Activated CD4-positive, alpha-beta memory T cell treated with anti-CD3 and anti-CD28 coated beads for 36 hours (primary cell): ENCODE measurements at regions not wholly inside any gene's neighbourhood (a gene's known extent, or its start where the extent isn't known, plus 50 kb on each side); places are given as distances from the start of the nearest gene placed in this dataset.
"Not testable (repeated sequence)": the region's sequence is repeated elsewhere in the genome, so short reads cannot be mapped to it uniquely, and the experiment has no call there.

Experiments used
- CTCF ChIA-PET: fragments of 350-600 bp; sonication (Branson Sonifier 250); formaldehyde crosslinking; loops from one replicate; lab custom pipeline; 2021; ENCODE audit warnings: antibody characterized with exemption, inconsistent platforms; lab: Charles Lee
- POLR2A ChIA-PET: fragments of 350-600 bp; sonication (Branson Sonifier 250); formaldehyde crosslinking; loops from one replicate; lab custom pipeline; 2021; ENCODE audit warnings: antibody characterized with exemption; lab: Charles Lee
- DNase-seq: peaks from one replicate; pipeline ENCODE4 v3.0.0-alpha.2; 2020
- H3K27ac Mint-ChIP-seq: one replicate; pipeline ENCODE4 v1.8.0; 2021; ENCODE audit warnings: mixed read lengths
- H3K27me3 Mint-ChIP-seq: one replicate; pipeline ENCODE4 v1.8.0; 2021; ENCODE audit warnings: mixed read lengths
- H3K36me3 Mint-ChIP-seq: one replicate; pipeline ENCODE4 v1.8.0; 2021; ENCODE audit warnings: mixed read lengths
- H3K4me1 Mint-ChIP-seq: one replicate; pipeline ENCODE4 v1.8.0; 2021; ENCODE audit warnings: low read depth, mixed read lengths
- H3K4me3 Mint-ChIP-seq: one replicate; pipeline ENCODE4 v1.8.0; 2021; ENCODE audit warnings: mild to moderate bottlenecking, mixed read lengths
- H3K9me3 Mint-ChIP-seq: one replicate; pipeline ENCODE4 v1.8.0; 2021; ENCODE audit warnings: mixed read lengths
- intact Hi-C: fragments of 100-400 bp; cut with micrococcal nuclease; formaldehyde crosslinking; loops from one replicate; pipeline ENCODE4 v1.15.1; 2023

GRCh38 chrX:110472265-110472664, 113.6 kb downstream of the RTL9 start:
- H3K9me3 Mint-ChIP-seq, result no peaks in the 10 kb centered on the region

GRCh38 chrX:110477593-110478228, 119.1 kb downstream of the RTL9 start:
- POLR2A ChIA-PET, result no interaction called here

More at GRCh38 chrX:110472265-110472664, 113.6 kb downstream of the RTL9 start:
- no peak overlapping the region for H3K27ac Mint-ChIP-seq
- no peaks in the 10 kb centered on the region for H3K4me1 Mint-ChIP-seq
- H3K36me3 Mint-ChIP-seq, result no peaks in the 10 kb centered on the region
- CTCF ChIA-PET, result no interaction called here
- H3K4me3 Mint-ChIP-seq, result no peak overlapping the region
- POLR2A ChIA-PET, result no interaction called here
- intact Hi-C loops, result no loop called here
- DNase-seq, result no peak
- H3K27me3 Mint-ChIP-seq, result no peaks in the 10 kb centered on the region

GRCh38 chrX:110491846-110492620, 133.4 kb downstream of the RTL9 start:
- Mint-ChIP-seq H3K9me3 (no peaks in the 10 kb centered on the region), H3K36me3 (no peaks in the 10 kb centered on the region), H3K27ac (no peak overlapping the region), H3K4me1 (no peaks in the 10 kb centered on the region), H3K4me3 (no peak overlapping the region), H3K27me3 (peaks cover 6% of the 10 kb centered on the region)
- ChIA-PET CTCF (no interaction called here), POLR2A (no interaction called here)
- intact Hi-C loops, result no loop called here
- DNase-seq, result no peak

More at GRCh38 chrX:110477593-110478228, 119.1 kb downstream of the RTL9 start:
- CTCF ChIA-PET, result no interaction called here
- peaks cover 2% of the 10 kb centered on the region for H3K27me3 Mint-ChIP-seq
- no peak overlapping the region for H3K4me3 Mint-ChIP-seq
- no peaks in the 10 kb centered on the region for H3K9me3 Mint-ChIP-seq
- H3K36me3 Mint-ChIP-seq, result no peaks in the 10 kb centered on the region
- no peak for DNase-seq
- H3K27ac Mint-ChIP-seq, result no peak overlapping the region
- intact Hi-C loops, result no loop called here
- no peaks in the 10 kb centered on the region for H3K4me1 Mint-ChIP-seq

DNA sequence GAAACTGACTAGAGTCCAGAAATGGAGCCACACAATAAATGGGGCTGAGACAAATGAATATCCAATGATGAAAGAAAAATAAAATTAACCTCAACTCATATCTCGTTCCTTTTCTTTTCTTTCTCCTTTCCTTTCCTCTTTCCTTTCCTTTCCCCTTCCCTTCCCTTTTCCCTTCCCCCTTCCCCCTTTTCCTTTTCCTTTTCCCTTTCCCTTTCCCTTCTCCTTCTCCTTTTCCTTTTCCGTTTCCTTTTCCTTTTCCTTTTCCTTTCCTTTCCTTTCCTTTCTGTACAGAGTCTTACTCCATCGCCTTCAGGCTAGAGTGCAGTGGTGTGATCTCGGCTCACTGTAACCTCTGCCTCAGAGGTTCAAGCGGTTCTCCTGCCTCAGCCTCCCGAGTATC, 146.3 kb downstream of the RTL9 start:
- no peaks in the 10 kb centered on the region for H3K4me1 Mint-ChIP-seq

DNA sequence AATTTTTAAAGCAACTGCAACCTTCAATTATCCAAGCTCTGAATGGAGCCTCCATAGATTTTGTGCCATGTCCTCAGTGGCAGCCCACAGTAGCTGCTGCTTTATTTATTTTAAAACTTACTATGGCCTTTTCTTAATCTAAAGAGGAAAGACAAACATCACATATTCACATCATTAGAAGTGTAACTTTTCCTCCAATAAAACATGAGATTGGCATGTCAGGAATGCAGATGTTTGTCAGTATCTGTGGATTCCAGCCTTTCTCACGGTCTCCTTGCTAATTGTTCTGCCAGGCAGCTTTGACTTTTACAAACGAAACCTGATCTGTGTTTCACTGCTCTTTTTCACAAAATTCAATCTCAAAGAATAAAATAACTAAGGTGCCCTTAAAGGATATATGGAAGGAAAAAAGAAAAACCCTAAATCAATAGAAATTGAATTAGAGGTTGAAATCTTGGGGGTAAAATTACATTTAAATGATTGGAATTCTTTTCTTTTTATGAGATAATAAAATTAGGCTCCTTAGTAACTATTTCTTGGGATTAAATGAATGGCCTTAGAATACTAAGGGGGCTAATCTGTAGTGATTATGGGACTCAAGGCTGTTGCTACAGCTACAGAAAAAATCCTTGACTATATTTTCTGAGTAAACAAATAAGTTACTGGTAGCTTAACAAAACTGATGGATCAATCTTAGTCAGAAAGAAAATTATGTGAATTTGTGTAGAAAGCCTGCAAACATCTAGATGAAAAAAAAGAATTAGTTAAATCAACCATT, 151.3 kb downstream of the RTL9 start:
- DNase-seq, result no peak
- POLR2A ChIA-PET, result no interaction called here
- Mint-ChIP-seq H3K27me3 (no peaks in the 10 kb centered on the region), H3K27ac (no peak overlapping the region), H3K9me3 (no peaks in the 10 kb centered on the region), H3K4me1 (no peaks in the 10 kb centered on the region), H3K36me3 (no peaks in the 10 kb centered on the region), H3K4me3 (no peak overlapping the region)
- intact Hi-C loops, result no loop called here
- CTCF ChIA-PET, result no interaction called here

More for the DNA sequence above, 146.3 kb downstream of the RTL9 start:
- Mint-ChIP-seq H3K4me3 (no peak overlapping the region), H3K9me3 (no peaks in the 10 kb centered on the region), H3K27ac (no peak overlapping the region), H3K36me3 (no peaks in the 10 kb centered on the region), H3K27me3 (no peaks in the 10 kb centered on the region)
- intact Hi-C loops, result no loop called here
- DNase-seq, result no peak
- ChIA-PET POLR2A (no interaction called here), CTCF (no interaction called here)

- CTCF ChIA-PET, result no interaction called here
- Mint-ChIP-seq H3K36me3 (no peaks in the 10 kb centered on the region), H3K27me3 (no peaks in the 10 kb centered on the region), H3K4me1 (no peaks in the 10 kb centered on the region), H3K9me3 (no peaks in the 10 kb centered on the region), H3K4me3 (no peak overlapping the region), H3K27ac (no peak overlapping the region)
- DNase-seq, result no peak
- intact Hi-C loops, result no loop called here
- POLR2A ChIA-PET, result no interaction called here
These were observed 152.6 kb downstream of the RTL9 start for GRCh38 chrX:110511238-110511637.

GRCh38 chrX:110512341-110512740, 153.7 kb downstream of the RTL9 start:
- no peak for DNase-seq
- H3K27me3 Mint-ChIP-seq, result no peaks in the 10 kb centered on the region
- intact Hi-C loops, result no loop called here
- H3K27ac Mint-ChIP-seq, result no peak overlapping the region
- H3K36me3 Mint-ChIP-seq, result no peaks in the 10 kb centered on the region
- ChIA-PET CTCF (no interaction called here), POLR2A (no interaction called here)
- H3K4me3 Mint-ChIP-seq, result no peak overlapping the region
- no peaks in the 10 kb centered on the region for H3K9me3 Mint-ChIP-seq
- H3K4me1 Mint-ChIP-seq, result no peaks in the 10 kb centered on the region

DNA sequence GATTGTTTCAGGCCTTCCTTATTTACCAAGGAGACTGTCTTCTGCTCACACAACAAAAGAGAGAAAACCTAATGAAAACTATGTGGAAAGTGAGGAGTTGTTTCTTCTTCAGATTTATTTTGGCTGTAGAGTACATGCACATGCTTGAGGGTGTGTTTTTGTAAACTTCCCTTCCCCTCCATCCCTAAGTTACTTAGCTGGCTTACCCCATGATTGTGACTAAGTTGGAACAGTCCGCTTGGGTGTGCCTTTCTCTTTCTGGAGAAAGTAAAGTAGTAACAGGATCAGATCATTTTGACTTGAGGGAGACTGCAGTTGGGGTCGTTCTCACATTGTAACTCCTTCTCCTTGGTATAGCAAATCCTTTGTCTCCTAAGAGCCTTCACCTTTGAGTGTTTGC, 155.9 kb downstream of the RTL9 start:
- Mint-ChIP-seq H3K4me1 (no peaks in the 10 kb centered on the region), H3K9me3 (no peaks in the 10 kb centered on the region), H3K36me3 (no peaks in the 10 kb centered on the region), H3K27ac (no peak overlapping the region), H3K27me3 (no peaks in the 10 kb centered on the region), H3K4me3 (no peak overlapping the region)
- DNase-seq, result no peak
- CTCF ChIA-PET, result no interaction called here
- intact Hi-C loops, result no loop called here
- POLR2A ChIA-PET, result no interaction called here

GRCh38 chrX:110519501-110519900, 160.9 kb downstream of the RTL9 start:
- H3K9me3 Mint-ChIP-seq, result no peaks in the 10 kb centered on the region
- CTCF ChIA-PET, result no interaction called here
- no peaks in the 10 kb centered on the region for H3K36me3 Mint-ChIP-seq
- H3K4me1 Mint-ChIP-seq, result no peaks in the 10 kb centered on the region
- H3K27ac Mint-ChIP-seq, result no peak overlapping the region
- H3K4me3 Mint-ChIP-seq, result no peak overlapping the region
- DNase-seq, result no peak
- H3K27me3 Mint-ChIP-seq, result no peaks in the 10 kb centered on the region
- POLR2A ChIA-PET, result no interaction called here
- intact Hi-C loops, result no loop called here

DNA sequence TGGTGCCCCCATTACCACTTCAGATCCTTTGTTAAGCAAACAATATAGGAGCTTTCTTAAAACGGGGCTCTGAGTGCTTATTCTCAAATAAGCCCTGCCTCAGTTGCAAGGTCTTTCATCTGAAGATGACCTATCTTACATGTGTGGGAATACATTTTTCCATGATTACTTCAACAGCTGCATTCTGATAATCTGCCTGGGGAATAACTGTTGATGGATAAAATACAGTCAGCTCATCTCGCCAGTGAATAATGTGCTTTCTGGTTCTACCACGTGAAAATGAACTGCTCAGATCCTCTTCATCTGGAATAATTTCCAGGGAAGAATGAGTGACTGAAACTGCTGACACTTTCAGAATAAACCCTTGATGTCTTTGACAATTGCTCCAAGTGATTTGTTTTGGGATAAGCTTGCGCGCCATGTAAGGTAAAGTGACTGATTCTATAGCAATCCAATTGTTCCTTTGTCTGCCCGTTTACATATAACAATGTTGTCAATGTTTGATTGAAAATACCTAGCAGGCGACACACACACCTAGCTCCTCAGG, 161.3 kb downstream of the RTL9 start:
- POLR2A ChIA-PET, result no interaction called here
- Mint-ChIP-seq H3K27me3 (no peaks in the 10 kb centered on the region), H3K27ac (no peak overlapping the region), H3K36me3 (no peaks in the 10 kb centered on the region), H3K9me3 (no peaks in the 10 kb centered on the region), H3K4me1 (no peaks in the 10 kb centered on the region), H3K4me3 (no peak overlapping the region)
- intact Hi-C loops, result no loop called here
- CTCF ChIA-PET, result no interaction called here
- DNase-seq, result no peak

- H3K36me3 Mint-ChIP-seq, DNase-seq, H3K4me3 Mint-ChIP-seq, H3K27ac Mint-ChIP-seq, POLR2A ChIA-PET, H3K9me3 Mint-ChIP-seq, H3K4me1 Mint-ChIP-seq, intact Hi-C loops, H3K27me3 Mint-ChIP-seq, CTCF ChIA-PET: not testable (repeated sequence)
These were observed 162.0 kb downstream of the RTL9 start for GRCh38 chrX:110520652-110521051.

DNA sequence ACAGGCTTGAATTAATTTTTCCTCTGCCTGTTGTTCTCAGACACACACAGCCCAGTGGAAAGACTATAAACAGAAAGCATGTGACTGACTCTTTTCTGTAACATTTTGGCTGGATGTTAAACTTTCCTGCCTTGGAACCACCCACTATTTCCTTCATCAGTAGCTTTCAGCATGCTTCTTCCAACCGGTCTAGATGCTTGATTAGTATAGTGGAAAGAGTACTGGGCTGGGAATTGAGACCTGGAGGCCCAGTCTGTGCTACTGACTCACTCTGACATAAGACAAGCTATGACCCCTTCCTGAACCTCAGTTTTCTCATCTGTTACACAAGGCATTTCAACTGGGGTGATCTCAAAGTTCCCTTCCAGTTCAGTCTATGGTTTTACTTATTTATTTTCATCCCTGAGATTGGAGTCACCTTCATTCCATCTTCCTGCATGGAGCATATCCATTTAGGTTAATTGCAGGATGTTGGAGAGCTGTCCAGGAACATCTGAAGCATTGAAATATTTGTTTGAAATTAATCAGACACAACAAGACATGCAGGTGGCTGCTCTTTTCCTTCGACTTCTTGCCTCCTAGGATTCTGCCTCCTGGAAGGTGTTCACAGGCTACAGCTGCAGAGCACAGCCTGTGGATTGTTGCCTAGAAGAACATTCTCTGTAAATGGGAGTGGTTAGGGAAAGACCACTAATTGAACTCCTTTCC, 173.4 kb downstream of the RTL9 start:
- H3K9me3 Mint-ChIP-seq, result no peaks in the 10 kb centered on the region
- POLR2A ChIA-PET, result no interaction called here
- H3K27ac Mint-ChIP-seq, result no peak overlapping the region
- H3K4me3 Mint-ChIP-seq, result no peak overlapping the region
- H3K4me1 Mint-ChIP-seq, result no peaks in the 10 kb centered on the region
- H3K27me3 Mint-ChIP-seq, result no peaks in the 10 kb centered on the region
- intact Hi-C loops, result no loop called here
- no peak for DNase-seq
- H3K36me3 Mint-ChIP-seq, result no peaks in the 10 kb centered on the region
- CTCF ChIA-PET, result no interaction called here
